PFSK-1 (cell line): ENCODE measurements at regions not wholly inside any gene's neighbourhood (a gene's known extent, or its start where the extent isn't known, plus 50 kb on each side); places are given as distances from the start of the nearest gene placed in this dataset.

Source experiments
- FOXP2 ChIP-seq: optimal IDR thresholded peaks from 2 replicates; pipeline ENCODE3; 2011; ENCODE audit warnings: borderline replicate concordance, control low read depth, inconsistent platforms; ENCODE audit not compliant: insufficient read depth; ENCODE audit errors: extremely low read length, extremely low read depth
- POLR2AphosphoS5 ChIP-seq: IDR thresholded peaks from 2 replicates; pipeline ENCODE4 v1.6.1; 2012; ENCODE audit warnings: low read depth, mild to moderate bottlenecking, control low read depth, low read length, moderate library complexity
- SIN3A ChIP-seq: IDR thresholded peaks from 2 replicates; pipeline ENCODE4 v1.6.1; 2012; ENCODE audit warnings: mild to moderate bottlenecking, low read length, moderate library complexity, borderline replicate concordance; ENCODE audit not compliant: insufficient read depth
- TAF1 ChIP-seq: IDR thresholded peaks from 2 replicates; pipeline ENCODE4 v1.6.1; 2012; ENCODE audit warnings: low read length, control low read depth, borderline replicate concordance; ENCODE audit not compliant: insufficient read depth
- TF ChIP-seq, protein P1 (sequence below), 2 experiments: IDR thresholded peaks; 2 replicates each; pipeline versions ENCODE4 v1.6.1 to v1.8.0; 2011 to 2012; ENCODE audit warnings: low read depth in 2 of 2, low read length in 2 of 2, control low read depth in 1 of 2, inconsistent platforms in 1 of 2, mild to moderate bottlenecking in 1 of 2, moderate library complexity in 1 of 2; ENCODE audit not compliant: insufficient read depth in 1 of 2

DNA sequence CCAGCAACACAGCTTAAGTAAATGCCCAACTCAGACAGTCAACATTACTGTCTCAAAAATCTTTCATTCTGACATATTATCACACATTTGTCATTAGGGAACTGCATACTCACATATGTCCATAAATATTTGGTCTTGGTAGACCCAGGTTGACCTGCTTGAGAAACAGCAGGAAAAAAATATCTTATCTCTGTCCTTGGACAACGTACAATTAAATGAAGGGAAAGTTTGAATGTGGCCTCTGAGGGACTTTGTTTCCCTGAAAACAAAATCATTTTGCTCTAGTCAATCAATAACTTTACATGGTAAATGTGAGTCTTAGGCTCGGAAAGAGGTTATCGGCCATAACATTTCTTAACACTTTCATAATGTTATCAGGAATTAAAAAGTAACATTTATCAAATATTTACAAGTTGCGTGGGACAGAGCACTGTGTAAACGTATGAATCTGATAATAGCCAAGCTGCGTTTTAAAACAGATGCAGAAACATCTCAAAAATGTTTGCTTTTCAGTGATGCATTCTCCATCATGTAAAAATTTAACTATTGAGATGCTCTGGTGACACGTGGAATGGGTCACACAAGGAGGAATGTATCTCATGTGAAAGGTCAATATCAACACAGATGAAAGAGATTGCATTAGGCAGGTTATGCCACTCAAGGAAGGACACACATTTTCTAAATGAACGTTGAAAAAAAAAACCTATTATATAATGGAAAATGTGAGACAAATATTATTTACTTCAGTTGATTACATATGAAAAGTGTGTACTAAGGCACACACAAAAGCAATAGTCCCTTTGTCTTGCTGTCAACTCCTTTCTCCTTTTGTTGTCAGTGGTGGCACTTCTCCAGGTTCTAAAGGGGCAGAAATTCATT is 304.4 kb downstream of the WDR72 start:
- TF ChIP-seq POLR2AphosphoS5 (no peak), TAF1 (no peak), FOXP2 (no peak), SIN3A (no peak)
- TF ChIP-seq, protein P1, sequence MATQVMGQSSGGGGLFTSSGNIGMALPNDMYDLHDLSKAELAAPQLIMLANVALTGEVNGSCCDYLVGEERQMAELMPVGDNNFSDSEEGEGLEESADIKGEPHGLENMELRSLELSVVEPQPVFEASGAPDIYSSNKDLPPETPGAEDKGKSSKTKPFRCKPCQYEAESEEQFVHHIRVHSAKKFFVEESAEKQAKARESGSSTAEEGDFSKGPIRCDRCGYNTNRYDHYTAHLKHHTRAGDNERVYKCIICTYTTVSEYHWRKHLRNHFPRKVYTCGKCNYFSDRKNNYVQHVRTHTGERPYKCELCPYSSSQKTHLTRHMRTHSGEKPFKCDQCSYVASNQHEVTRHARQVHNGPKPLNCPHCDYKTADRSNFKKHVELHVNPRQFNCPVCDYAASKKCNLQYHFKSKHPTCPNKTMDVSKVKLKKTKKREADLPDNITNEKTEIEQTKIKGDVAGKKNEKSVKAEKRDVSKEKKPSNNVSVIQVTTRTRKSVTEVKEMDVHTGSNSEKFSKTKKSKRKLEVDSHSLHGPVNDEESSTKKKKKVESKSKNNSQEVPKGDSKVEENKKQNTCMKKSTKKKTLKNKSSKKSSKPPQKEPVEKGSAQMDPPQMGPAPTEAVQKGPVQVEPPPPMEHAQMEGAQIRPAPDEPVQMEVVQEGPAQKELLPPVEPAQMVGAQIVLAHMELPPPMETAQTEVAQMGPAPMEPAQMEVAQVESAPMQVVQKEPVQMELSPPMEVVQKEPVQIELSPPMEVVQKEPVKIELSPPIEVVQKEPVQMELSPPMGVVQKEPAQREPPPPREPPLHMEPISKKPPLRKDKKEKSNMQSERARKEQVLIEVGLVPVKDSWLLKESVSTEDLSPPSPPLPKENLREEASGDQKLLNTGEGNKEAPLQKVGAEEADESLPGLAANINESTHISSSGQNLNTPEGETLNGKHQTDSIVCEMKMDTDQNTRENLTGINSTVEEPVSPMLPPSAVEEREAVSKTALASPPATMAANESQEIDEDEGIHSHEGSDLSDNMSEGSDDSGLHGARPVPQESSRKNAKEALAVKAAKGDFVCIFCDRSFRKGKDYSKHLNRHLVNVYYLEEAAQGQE (IDR thresholded peaks at IDR 0.05; ENCODE audit: insufficient read depth in 1 of 2, low read depth in 2 of 2, low read length in 2 of 2): no peak

DNA sequence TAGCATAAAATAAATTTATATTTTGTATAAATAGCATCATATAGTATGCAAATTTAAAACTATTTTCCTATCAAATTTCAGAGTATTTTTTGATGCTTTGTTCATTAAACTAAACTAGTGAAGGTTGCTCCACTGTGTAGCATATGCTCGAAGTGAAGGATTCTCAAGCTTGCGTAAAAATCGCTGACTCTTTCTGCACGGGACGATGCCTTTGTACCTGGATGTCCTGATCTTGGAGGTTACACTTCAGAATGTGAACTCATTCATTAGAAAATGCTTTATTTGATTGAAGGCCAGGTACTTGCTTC is 305.0 kb downstream of the WDR72 start:
- TF ChIP-seq TAF1: no peak
- TF ChIP-seq, protein P1 (IDR thresholded peaks at IDR 0.05; ENCODE audit: insufficient read depth in 1 of 2, low read depth in 2 of 2, low read length in 2 of 2): no peak
- TF ChIP-seq POLR2AphosphoS5: no peak
- TF ChIP-seq SIN3A: no peak
- no peak for TF ChIP-seq FOXP2

DNA sequence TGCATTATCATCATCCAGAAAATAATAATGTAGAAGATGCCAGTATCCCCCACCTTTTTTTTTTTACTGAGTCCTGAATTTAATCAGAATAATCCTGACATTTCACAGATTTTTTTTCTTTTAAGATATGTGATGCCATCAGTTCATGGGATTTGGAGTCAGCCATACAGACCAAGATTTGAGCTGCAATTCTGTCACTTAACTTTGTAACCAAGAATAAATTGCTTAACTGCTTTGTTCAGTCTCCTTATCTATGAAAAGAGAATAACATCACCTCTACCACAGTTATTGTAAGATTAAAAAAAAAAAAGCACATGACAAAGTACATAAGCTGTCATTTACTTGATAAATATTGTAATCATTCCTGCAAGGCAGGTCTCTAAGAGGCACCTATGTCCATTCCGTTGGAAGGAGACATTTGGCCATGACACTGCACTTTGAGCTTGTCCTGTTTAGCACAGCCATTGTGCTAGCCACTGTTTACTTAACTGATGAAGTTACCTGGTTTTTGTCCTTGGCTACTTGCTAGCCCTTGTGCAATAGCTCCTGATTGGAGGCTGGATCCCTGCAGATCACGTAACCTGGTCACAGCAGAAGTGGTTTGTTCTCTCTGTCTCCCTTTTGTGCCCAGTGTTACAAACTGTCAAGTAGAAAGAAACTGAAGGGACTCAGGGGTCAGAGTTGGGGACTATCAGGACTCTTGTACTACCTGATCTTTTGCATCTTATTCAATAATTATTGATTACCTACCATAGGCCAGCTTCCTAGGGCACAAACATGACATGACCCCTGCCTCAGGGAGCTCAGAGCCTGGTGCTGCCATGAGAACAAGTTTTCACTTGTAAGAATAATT is 306.0 kb downstream of the WDR72 start:
- TF ChIP-seq, protein P1 (IDR thresholded peaks at IDR 0.05; ENCODE audit: insufficient read depth in 1 of 2, low read depth in 2 of 2, low read length in 2 of 2): no peak
- TF ChIP-seq FOXP2 (no peak), TAF1 (no peak), SIN3A (no peak), POLR2AphosphoS5 (no peak)

DNA sequence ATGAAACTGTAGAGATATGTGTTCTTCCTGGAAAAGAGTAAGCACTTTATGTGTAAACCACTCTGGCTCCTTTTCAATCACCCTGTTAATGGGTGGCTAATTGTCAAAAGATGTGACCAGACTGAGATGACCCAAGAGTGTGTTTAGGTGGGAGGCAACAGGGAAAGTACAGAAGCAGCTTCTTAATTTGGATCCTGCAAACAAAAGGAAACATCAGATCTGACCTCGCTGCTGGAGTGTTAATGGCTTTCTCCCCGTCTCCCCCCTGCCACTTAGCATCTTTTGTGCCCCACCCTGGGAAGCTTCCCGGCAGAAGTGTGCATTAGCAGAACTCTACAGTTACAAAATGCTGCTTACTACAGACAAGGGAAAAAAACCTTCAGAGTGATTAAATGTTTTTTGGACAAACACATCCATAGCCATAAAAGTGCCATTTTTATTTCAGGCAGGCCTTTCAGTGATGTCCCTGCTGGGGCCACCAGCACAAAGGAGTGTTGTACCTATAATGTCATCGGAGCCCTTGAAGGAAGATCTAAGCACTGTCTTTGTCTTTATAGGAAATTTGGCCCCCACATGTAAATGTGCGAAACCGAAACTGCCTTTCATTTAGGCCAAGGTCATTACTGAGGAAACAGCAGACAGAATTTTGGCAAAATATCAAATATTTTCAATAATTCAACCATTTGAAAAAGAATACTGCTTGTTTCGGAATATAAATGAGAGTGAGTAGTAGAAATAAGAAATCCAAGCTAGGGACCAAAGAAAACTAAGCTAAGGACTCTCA is 311.0 kb downstream of the WDR72 start:
- TF ChIP-seq SIN3A (no peak), TAF1 (no peak), POLR2AphosphoS5 (no peak), FOXP2 (no peak)
- TF ChIP-seq, protein P1 (IDR thresholded peaks at IDR 0.05; ENCODE audit: insufficient read depth in 1 of 2, low read depth in 2 of 2, low read length in 2 of 2): no peak
